Fibroblast of lung (primary cell): ENCODE measurements at regions not wholly inside any gene's neighbourhood (a gene's known extent, or its start where the extent isn't known, plus 50 kb on each side); places are given as distances from the start of the nearest gene placed in this dataset.

Experiments
- CTCF ChIP-seq, 2 donors: IDR thresholded peaks in 1 of 2; conservative IDR thresholded peaks in 1 of 2; 1 replicate in 1 of 2; 2 replicates in 1 of 2; pipeline ENCODE4 v1.5.1; 2011 to 2012; ENCODE audit warnings: low read length in 2 of 2, control low read depth in 1 of 2, inconsistent platforms in 1 of 2, low read depth in 1 of 2, mild to moderate bottlenecking in 1 of 2
- EZH2 ChIP-seq: IDR thresholded peaks from 2 replicates; pipeline ENCODE4 v1.5.1; 2012; ENCODE audit warnings: low read length, control low read depth, mild to moderate bottlenecking; ENCODE audit errors: missing control alignments

GRCh38 chr5:79850941-79851340, 140.1 kb downstream of the MTX3 start:
- TF ChIP-seq CTCF (conservative IDR thresholded peaks at IDR 0.05 in 1 of 2, IDR thresholded peaks at IDR 0.05 in 1 of 2; ENCODE audit: low read depth in 1 of 2, low read length in 2 of 2) (no peak), EZH2 (no peak)
